CD1c-positive myeloid dendritic cell (primary cell): ENCODE measurements at regions not wholly inside any gene's neighbourhood (a gene's known extent, or its start where the extent isn't known, plus 50 kb on each side); places are given as distances from the start of the nearest gene placed in this dataset.
"Not testable (repeated sequence)": the region's sequence is repeated elsewhere in the genome, so short reads cannot be mapped to it uniquely, and the experiment has no call there.

Source experiments
- DNase-seq: peaks from one replicate; pipeline ENCODE4 v3.0.0-alpha.2; 2016; ENCODE audit errors: extremely low spot score

GRCh38 chr9:31868830-31869229, 515.6 kb upstream of the ACO1 start:
- DNase-seq, result no peak

GRCh38 chr9:31870276-31870675, 514.2 kb upstream of the ACO1 start:
- no peak for DNase-seq

- DNase-seq, result no peak
Measured at GRCh38 chr9:31873722-31874121, 510.7 kb upstream of the ACO1 start.

- DNase-seq, result no peak
Measured at GRCh38 chr9:31894008-31894407, 490.4 kb upstream of the ACO1 start.

DNA sequence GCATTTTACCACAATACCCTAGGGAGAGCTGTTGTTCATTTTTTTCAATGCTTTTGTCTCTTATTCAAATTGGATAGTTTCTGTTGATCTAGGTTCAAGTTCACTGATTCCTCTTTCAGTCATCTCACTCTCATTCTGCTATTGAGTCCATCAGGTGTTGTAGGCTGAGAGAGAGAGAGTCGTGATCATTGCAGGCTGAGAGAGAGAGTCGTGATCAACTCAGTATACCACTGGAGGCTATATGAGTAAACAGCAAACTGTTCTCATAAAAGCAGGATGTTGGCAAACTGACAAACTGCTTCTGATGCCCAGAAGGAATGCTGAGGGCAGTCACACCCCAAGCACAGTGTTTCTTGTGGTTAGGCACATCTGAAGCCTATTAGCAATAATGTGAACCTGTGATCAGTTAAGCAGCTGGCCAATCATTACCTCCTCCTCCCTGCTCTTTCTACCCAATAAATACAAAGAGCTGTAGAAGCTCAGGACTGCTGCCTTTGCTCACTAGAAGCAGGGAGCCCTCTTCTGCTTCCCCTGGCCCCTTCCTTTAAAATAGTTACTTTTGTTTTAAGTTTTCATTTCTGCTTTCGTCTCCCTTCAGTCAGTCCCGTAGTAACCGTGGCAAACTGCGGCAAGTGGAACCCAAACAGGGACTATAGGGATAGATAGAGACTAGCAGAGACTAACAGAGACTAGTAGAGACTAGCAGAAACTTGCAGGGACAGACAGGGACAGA, 476.1 kb upstream of the ACO1 start:
- no peak for DNase-seq

- DNase-seq, result no peak
Measured at GRCh38 chr9:31908891-31909480, 475.5 kb upstream of the ACO1 start.

DNA sequence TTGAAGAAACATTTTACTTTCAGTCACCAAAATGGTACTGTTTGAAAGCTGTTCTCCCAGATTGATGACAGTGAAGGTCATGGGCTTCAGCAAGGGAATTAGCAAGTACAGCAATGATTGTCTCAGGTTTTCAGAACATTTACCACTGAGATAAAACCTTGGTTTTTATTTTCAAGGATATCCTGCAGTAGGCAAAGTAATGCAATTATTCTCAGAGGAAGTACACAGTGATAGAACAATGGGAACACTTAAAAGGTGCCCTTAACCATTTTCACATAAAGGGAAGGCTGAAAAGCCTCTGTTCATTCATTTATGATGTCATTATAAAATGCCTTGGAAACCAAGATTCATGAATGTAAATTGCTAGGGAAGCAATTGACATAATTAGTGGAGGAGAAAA, 471.8 kb upstream of the ACO1 start:
- no peak for DNase-seq

GRCh38 chr9:31916591-31917241, 467.7 kb upstream of the ACO1 start:
- no peak for DNase-seq

DNA sequence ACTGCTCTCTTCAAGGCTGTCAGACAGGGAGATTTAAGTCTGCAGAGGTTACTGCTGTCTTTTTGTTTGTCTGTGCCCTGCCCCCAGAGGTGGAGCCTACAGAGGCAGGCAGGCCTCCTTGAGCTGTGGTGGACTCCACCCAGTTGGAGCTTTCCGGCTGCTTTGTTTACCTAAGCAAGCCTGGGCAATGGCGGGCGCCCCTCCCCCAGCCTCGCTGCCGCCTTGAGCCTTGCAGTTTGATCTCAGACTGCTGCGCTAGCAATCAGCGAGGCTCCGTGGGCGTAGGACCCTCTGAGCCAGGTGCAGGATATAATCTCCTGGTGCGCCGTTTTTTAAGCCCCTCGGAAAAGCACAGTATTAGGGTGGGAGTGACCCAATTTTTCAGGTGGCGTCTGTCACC, 446.7 kb upstream of the ACO1 start:
- DNase-seq, result not testable (repeated sequence)

GRCh38 chr9:31950756-31951155, 433.7 kb upstream of the ACO1 start:
- no peak for DNase-seq

DNA sequence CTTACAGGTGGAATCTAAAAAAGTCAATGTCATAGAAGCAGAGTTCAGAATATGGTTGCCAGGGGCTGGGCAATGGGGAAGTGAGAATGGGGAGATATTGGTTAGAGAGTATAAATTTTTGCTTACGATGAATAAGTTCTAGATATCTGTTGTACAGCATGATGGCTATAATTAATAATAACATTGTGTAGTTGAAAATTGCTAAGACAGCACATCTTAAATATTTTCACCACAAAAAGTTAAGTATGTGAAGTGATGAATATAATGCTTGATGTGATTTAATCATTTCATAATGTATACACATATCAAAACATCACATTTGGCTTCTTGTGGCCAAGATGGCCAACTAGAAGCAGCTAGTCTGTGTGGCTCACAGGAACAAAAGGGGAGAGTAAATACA, 425.9 kb upstream of the ACO1 start:
- DNase-seq, result no peak

- no peak for DNase-seq
Measured at GRCh38 chr9:31969552-31969951, 414.9 kb upstream of the ACO1 start.

DNA sequence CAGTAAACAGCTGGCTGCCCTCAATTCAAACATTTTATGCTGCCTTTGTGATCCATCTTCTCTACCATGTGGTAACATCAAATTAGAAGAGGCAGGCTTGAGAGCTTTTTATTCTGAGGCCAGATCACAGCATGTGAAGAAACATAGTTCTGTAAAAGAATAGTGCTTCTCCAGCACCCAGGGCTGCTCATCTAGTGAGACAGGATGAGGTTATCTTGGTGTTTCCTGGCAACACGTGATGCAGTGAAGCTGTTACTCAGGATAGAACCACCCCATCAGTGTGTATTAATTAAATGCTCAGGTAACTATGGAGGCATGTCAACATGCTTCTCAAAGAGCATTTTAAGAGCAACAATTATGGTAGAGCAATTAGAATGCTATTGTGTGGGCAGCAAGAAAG, 400.5 kb upstream of the ACO1 start:
- no peak for DNase-seq

DNA sequence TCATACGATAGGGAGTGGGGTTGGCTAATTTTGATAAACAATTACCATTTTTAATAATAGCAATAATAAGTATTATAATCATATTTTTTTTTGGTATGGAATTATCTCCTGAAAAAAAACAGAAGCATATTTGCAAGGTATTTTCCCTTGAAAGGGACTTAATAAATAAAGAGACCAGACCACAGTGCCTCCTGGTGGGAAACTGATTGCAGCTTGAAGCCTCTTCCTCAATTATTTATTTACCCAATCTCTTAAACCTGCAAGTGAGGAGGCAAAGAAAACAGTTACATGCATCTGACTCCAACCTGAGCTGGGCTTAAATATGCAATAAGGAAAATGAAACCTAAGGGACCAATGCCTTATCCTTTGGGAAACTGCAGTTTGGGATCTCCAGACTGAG, 388.1 kb upstream of the ACO1 start:
- DNase-seq, result no peak

- DNase-seq, result no peak
Measured at GRCh38 chr9:32004431-32005076, 379.9 kb upstream of the ACO1 start.

- no peak for DNase-seq
Measured at GRCh38 chr9:32010322-32010721, 374.1 kb upstream of the ACO1 start.

DNA sequence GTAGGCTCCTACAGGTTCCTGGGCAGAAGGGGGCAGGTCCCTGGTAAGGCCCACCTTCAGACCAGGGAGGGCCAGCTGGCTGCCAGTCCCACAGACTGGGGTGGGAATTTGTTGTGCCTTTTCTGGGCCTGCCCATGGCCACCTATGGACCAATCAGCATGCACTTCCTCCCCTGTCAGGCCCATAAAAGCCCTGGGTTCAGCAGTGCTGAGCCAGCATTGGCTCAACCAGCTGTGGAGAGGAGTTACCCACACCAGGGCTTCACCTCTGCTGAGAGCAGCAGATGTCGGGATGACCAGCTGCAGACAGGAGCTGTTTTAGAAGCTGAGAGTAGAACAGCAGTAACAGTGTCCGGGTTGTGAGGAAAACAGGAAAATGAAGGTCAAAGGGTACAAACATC, 373.4 kb upstream of the ACO1 start:
- no peak for DNase-seq

GRCh38 chr9:32015795-32016194, 368.6 kb upstream of the ACO1 start:
- no peak for DNase-seq

GRCh38 chr9:32045513-32045912, 338.9 kb upstream of the ACO1 start:
- DNase-seq, result no peak

GRCh38 chr9:32067261-32067660, 317.2 kb upstream of the ACO1 start:
- no peak for DNase-seq

DNA sequence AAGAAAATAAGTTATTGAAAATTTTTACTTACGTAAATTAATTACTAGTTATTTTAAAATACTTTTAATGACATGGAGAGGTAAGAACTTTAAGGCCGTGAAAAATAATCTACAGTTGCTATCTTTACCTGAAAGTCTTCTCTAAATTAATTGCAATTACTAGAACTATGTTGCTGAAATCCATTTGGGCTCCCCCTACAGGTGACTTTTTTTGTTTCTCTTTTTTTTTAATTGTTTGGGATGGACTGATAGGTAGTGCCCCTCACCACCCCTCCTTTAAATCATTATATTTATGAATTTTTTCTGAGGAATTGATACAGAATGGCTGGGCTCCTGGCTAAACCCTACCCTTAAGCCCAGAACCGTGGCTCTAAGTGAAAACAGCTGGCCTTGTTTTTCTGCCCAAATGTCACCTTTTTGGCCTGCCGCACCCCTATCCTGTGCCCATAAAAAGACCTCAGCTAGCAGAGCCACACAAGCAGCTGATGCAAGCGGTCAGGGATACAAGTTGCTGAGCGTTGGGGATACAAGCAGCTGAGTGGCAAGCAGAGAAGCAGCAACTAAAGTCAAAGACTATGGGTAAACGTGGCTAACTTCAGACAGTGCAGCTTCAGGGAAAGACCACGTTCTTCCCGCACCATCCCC, 315.2 kb upstream of the ACO1 start:
- peak; percentile 3 for DNase-seq

DNA sequence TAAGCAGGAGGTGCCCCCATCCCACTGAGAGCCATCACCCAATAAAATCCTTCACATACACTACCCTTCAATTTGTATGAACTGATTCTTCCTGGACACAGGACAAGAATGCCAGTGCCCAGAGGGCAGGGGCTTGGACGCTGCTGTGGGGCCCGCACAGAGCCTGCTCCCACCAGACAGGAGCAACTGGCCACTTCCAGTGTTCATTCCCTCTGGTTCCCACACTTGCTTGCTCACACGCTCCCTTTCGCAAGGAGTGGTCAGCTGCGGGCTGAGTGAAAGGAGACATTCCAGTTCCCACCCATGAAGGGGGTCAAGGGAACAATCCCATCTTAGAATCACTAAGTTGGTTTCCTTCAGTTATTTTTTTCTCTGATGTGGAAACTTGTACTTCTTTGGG, 314.5 kb upstream of the ACO1 start:
- DNase-seq, result no peak
